ENCODE measurements at regions not wholly inside any gene's neighbourhood (a gene's known extent, or its start where the extent isn't known, plus 50 kb on each side); places are given as distances from the start of the nearest gene placed in this dataset.
A peak's percentile ranks its signal among the peaks of the same experiment; 100 is the strongest.

GRCh38 chr17:77510133-77510796, 369.5 kb downstream of the SEC14L1 start (continued):
- TF ChIP-seq, protein P1, sequence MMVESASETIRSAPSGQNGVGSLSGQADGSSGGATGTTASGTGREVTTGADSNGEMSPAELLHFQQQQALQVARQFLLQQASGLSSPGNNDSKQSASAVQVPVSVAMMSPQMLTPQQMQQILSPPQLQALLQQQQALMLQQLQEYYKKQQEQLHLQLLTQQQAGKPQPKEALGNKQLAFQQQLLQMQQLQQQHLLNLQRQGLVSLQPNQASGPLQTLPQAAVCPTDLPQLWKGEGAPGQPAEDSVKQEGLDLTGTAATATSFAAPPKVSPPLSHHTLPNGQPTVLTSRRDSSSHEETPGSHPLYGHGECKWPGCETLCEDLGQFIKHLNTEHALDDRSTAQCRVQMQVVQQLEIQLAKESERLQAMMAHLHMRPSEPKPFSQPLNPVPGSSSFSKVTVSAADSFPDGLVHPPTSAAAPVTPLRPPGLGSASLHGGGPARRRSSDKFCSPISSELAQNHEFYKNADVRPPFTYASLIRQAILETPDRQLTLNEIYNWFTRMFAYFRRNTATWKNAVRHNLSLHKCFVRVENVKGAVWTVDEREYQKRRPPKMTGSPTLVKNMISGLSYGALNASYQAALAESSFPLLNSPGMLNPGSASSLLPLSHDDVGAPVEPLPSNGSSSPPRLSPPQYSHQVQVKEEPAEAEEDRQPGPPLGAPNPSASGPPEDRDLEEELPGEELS (CRISPR knock-in tag; IDR thresholded peaks at IDR 0.05) = 0 out of 2 replicates have a peak, but pooled peaks have one; percentile 45
- no peak for TF ChIP-seq SRF (IDR thresholded peaks at IDR 0.05; ENCODE audit: low read depth, low read length)
- TF ChIP-seq, protein P2, sequence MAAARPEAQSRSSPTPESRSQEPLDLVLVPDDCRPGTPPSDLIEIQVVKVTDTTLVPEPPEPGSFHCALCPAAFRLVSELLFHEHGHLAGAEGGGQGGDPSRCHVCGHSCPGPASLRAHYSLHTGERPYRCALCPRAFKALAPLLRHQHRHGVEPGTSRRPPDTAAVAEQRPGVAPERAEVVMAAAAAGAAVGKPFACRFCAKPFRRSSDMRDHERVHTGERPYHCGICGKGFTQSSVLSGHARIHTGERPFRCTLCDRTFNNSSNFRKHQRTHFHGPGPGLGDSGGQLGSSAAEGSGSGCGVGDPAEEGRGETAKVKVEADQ (CRISPR knock-in tag; IDR thresholded peaks at IDR 0.05; ENCODE audit: borderline replicate concordance) = no peak
- TF ChIP-seq, protein P3, sequence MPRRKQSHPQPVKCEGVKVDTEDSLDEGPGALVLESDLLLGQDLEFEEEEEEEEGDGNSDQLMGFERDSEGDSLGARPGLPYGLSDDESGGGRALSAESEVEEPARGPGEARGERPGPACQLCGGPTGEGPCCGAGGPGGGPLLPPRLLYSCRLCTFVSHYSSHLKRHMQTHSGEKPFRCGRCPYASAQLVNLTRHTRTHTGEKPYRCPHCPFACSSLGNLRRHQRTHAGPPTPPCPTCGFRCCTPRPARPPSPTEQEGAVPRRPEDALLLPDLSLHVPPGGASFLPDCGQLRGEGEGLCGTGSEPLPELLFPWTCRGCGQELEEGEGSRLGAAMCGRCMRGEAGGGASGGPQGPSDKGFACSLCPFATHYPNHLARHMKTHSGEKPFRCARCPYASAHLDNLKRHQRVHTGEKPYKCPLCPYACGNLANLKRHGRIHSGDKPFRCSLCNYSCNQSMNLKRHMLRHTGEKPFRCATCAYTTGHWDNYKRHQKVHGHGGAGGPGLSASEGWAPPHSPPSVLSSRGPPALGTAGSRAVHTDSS (CRISPR knock-in tag; conservative IDR thresholded peaks at IDR 0.05) = no peak
- TF ChIP-seq ZNF616 (CRISPR knock-in tag; IDR thresholded peaks at IDR 0.05; ENCODE audit: low read depth) = no peak
- TF ChIP-seq ZNF670 (CRISPR knock-in tag; IDR thresholded peaks at IDR 0.05; ENCODE audit: borderline replicate concordance) = no peak
- TF ChIP-seq CBX5 (CRISPR knock-in tag; IDR thresholded peaks at IDR 0.05; ENCODE audit: borderline replicate concordance) = no peak
- peak; percentile 82; the same call in 1 of the 2 replicates for TF ChIP-seq ZNF274 (CRISPR knock-in tag; IDR thresholded peaks at IDR 0.05)
- TF ChIP-seq, protein P4, sequence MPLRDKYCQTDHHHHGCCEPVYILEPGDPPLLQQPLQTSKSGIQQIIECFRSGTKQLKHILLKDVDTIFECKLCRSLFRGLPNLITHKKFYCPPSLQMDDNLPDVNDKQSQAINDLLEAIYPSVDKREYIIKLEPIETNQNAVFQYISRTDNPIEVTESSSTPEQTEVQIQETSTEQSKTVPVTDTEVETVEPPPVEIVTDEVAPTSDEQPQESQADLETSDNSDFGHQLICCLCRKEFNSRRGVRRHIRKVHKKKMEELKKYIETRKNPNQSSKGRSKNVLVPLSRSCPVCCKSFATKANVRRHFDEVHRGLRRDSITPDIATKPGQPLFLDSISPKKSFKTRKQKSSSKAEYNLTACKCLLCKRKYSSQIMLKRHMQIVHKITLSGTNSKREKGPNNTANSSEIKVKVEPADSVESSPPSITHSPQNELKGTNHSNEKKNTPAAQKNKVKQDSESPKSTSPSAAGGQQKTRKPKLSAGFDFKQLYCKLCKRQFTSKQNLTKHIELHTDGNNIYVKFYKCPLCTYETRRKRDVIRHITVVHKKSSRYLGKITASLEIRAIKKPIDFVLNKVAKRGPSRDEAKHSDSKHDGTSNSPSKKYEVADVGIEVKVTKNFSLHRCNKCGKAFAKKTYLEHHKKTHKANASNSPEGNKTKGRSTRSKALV (CRISPR knock-in tag; IDR thresholded peaks at IDR 0.05) = no peak
- no peak for TF ChIP-seq PHF20 (CRISPR knock-in tag; IDR thresholded peaks at IDR 0.05)
- TF ChIP-seq CREB1 (IDR thresholded peaks at IDR 0.05) = no peak
- no peak for TF ChIP-seq CREB1 (CRISPR knock-in tag; IDR thresholded peaks at IDR 0.05)
- peak; percentile 37; the same call in 1 of the 2 replicates for TF ChIP-seq ZFX (CRISPR knock-in tag; IDR thresholded peaks at IDR 0.05; ENCODE audit: low read depth)
- no peak for TF ChIP-seq CBX1 (IDR thresholded peaks at IDR 0.05; ENCODE audit: low read depth)
- TF ChIP-seq ARID4A (CRISPR knock-in tag; IDR thresholded peaks at IDR 0.05; ENCODE audit: borderline replicate concordance) = no peak
- no peak for TF ChIP-seq ZFP36 (IDR thresholded peaks at IDR 0.05; ENCODE audit: borderline replicate concordance, low read depth, low read length, partially characterized antibody)
- no peak for TF ChIP-seq ATF7-NPFF (CRISPR knock-in tag; IDR thresholded peaks at IDR 0.05; ENCODE audit: low read depth)
- no peak for TF ChIP-seq ZNF329 (CRISPR knock-in tag; IDR thresholded peaks at IDR 0.05; ENCODE audit: low read depth)
- TF ChIP-seq ELF3 (CRISPR knock-in tag; IDR thresholded peaks at IDR 0.05) = no peak
- no peak for TF ChIP-seq RORA (CRISPR knock-in tag; IDR thresholded peaks at IDR 0.05)

Measured in HepG2 (cell line).